ENCODE measurements at regions not wholly inside any gene's neighbourhood (a gene's known extent, or its start where the extent isn't known, plus 50 kb on each side); places are given as distances from the start of the nearest gene placed in this dataset.

DNA sequence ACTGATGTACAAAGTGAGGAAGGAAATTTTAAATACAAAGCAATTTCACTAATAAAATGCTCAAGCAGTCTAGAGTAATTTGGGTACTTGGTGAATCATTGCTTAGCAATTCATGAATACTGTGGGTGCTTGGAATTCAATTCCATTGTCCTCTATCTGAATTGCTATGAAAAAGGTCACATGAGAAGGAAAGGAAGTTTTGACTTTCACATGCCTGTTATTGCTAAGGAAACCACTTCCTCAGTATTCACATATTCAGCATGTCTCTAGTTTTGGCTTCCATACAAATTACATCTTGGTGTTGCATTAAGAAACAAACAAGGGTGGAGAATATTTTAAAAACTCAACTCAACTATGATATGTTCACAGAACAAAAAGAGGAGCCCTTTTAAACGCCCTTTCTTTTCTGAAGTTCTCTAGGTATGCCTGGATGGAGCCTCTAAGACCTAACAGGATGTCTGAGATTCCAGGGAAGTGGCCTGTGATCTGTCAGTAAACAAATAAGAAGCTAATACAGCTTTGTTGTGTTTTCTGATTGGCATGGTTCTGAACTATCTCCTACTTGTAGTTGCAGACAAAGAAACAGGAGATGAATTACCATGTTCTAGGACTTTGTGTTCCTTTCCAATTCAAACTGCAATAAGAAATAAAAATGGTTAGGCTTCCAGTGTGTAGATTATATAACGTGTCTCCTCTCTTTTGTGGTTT, 190.4 kb downstream of the OGFRL1 start:
- DNase-seq (ENCODE audit: low read depth, low spot score), result peak; percentile 17

DNA sequence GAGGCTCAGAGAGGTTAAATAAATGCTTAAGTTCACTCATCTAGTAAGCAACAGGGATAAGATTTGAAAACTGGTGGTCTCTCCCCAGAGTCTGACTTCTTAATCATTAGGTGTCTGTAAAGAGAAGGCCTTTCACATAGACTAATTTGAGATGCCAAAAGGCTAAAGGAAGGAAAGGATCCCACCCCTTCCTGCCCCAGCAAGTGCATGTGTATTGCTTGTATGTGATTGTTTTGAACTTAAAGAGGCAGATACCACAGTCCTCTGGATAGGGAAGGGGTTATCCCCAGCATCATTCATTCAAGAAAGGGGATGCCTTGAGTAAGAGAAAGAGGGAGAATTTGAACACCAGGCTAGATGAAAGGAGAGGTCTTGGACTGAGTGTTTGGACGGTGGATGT, 192.0 kb downstream of the OGFRL1 start:
- no peak for DNase-seq (ENCODE audit: low read depth, low spot score)

DNA sequence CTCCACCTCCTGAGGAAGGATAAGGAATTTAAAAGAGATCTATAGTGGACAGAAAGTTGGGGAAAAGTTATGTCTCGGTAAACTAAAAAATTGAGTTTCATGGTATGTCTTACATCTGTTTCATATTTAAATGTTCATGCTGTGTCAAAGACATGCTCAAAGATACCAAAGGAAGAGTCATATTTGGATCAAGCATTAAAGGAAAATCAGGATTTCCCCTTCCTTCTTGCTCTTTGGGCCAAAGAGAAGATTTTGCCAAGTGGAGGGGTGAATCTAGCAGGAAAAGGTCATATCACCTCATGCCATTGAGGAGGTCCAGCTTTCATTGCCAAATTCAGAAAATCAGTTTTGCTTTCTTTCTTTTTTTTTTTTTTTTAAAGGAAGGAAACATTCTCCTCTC, 192.4 kb downstream of the OGFRL1 start:
- DNase-seq (ENCODE audit: low read depth, low spot score), result no peak

DNA sequence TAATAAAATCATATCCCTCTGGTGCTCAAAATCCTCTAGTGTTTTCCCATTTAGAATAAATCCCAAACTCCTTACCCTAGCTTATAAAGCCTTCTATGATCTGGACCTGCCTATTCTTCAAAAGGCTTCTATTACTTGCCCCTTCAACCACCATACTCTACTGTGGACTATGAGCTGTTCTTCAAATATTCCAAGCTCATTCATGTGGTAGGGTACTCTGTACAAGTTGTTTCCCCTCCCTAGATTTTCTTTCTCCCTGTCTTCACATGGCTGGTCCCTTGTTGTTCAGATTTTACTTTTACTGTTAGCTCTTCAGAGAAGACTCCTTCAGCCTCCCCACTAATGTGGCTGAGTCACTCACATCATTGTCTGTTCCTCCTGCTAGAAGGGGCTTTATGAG, 193.2 kb downstream of the OGFRL1 start:
- no peak for DNase-seq (ENCODE audit: low read depth, low spot score)

DNA sequence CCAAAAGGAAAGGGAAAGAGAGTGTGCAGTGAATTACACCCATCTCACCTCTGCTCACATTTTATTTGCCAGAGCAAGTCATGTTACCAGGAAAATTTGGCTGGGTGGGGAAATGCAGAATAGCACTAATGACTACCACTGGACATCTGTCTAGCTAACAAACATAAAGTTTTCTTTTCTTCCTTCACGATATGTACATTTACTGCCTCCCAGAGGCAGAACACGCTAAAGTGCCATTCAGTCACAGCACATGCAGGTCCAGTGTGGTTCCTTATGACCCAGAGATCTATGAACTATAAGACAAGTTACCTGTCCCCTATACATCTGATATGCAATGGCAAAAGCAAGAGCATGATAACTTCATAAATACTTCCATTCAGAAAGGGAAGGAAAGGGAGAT, 194.1 kb downstream of the OGFRL1 start:
- no peak for DNase-seq (ENCODE audit: low read depth, low spot score)

DNA sequence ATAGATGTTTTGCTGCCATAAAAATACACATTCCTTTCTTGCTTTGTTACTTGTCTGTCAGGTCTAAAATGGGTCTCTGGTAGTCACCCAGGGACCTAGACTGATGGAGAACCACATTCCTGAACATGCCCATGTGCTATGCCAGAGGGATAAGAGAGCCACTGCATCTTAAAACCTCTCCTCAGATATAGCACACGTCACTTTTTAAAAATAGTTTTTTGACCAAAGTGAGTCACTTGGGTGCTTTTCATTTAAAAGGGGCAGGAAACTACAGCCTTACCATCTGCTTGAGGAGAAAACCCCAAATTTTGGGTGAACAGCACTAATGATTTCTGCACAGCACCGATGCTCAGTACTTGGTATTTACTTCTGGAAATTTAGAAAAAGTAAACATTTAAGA, 197.8 kb downstream of the OGFRL1 start:
- DNase-seq (ENCODE audit: low read depth, low spot score), result no peak

DNA sequence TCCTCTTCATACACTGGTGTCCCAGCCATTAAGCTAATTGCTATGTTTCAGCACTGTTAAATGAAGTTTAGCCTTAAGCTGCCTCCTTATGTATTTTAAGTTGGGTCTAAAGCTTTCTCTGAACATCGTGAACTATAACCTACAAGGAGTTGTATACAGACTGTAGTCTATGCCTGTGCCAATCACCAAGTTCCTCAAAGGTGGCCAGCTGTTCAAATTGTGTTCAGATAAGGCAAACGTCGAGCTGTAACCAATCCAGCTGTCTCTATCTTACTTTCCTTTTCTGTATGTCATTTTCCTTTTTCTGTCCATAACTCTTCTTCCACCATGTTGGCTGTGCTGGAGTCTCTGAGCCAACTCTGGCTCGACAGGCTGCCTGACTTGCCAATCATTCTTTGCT, 199.6 kb downstream of the OGFRL1 start:
- no peak for DNase-seq (ENCODE audit: low read depth, low spot score)

DNA sequence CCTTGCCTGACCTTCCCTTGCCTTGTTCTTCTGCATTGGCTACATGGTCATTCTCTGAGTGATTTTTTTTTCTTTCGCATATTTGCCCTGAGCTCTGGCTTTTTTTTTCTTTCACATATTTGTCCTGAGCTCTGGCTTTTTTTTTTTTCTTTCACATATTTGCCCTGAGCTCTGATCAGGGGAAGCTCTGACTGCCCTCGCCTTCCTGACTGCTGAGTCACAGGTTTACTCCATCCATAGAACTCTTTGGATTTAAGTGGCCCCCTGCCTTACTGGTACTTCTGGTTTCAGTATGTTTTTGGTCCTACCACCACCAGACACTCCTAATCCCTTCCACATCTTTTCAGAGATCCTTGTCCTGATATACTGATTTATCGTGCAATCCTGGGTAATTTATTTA, 201.1 kb downstream of the OGFRL1 start:
- peak; percentile 77 for DNase-seq (ENCODE audit: low read depth, low spot score)

DNA sequence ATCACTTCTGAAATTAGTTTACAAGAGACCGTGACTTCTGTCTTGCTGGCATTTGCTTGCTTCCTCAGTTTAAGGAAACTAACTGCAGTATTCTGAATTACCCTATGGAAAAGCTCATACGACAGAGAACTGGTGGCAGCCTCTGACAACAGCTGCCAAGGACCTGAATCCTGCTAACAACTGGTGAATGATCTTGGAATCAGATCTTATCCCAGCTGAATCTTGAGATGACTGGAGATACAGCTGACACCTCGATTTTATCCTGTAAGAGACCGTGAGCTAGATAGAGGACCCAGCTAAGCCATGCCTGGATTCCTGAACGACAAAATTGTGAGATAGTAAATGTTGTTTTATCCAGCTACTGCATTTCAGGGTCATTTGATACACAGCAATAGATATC, 202.3 kb downstream of the OGFRL1 start:
- no peak for DNase-seq (ENCODE audit: low read depth, low spot score)

DNA sequence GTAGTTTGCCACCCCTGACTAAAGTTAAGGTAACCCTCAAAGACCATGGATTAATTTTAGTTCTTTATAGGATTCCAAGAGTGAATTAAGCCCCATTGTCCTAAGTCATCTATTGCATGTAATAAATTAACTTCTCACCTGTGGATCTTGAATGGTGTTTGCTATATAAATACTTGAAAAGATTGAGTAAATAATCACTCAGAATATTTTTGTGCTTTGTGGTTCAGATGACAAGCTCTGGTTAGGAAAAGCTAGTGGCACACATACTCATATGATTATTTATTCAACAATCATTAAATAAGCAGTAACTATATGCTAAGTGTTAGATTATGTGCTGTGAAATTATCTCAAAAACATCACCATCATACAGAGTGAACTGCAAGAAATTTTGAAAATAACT, 203.2 kb downstream of the OGFRL1 start:
- DNase-seq (ENCODE audit: low read depth, low spot score), result no peak

DNA sequence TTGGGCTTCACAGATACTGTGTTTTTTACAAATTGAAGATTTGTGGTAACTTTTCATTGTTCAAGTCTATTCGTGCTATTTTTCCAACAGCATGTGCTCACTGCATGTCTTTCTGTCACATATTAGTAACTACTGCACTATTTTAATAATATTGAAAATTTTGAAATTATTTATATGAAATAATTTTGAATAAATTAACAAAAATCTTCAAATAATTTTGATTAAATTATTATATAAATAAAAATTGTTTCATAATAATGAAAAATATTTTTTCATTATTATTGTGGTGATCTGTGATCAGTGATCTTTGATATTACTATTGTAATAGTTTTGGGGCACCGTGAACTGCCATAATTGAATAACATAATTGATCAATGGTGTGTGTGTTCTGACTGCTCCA, 204.1 kb downstream of the OGFRL1 start:
- DNase-seq (ENCODE audit: low read depth, low spot score), result no peak

DNA sequence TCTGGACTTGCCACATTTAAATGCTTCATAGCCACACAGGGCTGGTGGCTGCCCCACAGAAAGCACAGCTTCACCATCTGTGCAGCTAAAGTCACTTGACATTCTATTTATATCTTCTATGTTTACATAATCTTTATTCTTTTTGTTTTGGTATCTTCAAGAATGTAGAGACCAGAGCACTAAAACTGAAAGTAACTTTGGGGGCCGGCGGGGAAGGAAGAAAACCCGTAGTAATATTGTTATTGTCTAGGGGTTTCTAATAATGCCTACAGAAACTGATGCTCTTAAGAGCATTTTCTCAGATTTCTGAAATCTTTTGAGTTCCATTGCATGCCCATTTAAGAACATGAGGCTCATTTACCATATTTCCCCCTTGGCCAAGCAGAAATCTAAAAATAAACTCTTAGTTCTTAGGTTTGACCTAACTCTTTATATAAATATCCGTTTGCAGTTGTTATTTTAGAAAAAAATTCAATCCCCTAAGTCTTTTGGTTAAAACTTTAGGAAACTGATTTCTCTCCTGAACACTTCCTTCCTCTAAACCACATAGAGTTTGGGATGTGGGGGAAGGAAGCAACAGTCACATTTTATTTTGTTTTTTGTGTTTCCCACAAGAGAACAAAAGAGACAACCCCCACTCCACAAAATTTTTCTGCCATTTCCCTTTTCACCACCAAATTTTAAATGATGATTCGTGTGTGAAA, 207.6 kb downstream of the OGFRL1 start:
- no peak for DNase-seq (ENCODE audit: low read depth, low spot score)

DNA sequence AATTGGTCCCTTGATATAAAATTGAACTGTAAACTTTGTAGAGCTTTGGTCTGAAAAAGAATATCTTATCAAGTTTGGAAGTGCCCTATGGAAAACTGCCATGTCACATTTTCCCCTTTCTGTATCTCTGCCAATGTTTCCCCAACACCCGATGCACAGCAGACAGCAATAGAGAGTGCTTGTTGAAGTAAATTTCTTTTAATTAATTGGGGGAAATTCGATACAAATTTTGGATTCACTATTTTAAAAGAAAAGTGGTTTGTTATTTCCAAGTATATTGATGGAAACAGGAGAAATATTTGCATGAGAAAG, 208.1 kb downstream of the OGFRL1 start:
- DNase-seq (ENCODE audit: low read depth, low spot score), result no peak

DNA sequence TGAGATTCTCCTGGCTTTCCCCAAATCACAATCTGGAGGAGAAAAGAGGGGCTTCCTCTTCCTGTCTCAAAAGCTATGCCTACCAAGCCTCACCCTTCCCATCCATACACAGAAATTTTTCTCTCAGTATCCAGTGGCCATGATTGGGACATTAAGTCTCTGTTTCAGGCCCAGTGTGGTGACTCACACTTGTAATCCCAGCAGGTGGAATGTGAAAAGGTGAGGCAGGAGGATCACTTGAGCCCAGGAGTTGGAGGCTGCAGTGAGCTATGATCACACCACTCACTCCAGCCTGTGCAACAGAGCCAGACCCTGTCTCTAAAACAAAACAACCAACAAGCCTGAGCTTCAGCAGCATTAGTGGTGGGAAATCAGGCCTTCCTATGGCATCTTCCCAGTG, 210.0 kb downstream of the OGFRL1 start:
- DNase-seq (ENCODE audit: low read depth, low spot score), result no peak

DNA sequence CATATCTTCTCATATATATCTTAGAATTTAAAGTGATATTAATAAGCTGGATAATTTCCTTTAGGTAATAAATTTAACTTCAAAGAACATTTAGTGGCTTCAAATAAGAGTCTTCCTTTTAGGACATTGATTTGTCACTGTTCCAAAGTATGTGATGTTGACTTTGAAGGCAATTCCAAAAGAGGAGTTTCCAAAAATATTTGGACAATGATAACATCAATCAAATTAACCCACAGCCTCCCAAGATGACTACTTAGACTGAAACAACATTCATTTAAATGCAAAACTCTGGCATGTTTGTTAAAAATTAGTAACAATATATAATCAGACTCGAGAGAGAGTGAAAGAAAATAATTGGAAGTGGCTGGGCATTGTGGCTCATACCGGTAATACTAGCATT, 211.1 kb downstream of the OGFRL1 start:
- DNase-seq (ENCODE audit: low read depth, low spot score), result no peak

DNA sequence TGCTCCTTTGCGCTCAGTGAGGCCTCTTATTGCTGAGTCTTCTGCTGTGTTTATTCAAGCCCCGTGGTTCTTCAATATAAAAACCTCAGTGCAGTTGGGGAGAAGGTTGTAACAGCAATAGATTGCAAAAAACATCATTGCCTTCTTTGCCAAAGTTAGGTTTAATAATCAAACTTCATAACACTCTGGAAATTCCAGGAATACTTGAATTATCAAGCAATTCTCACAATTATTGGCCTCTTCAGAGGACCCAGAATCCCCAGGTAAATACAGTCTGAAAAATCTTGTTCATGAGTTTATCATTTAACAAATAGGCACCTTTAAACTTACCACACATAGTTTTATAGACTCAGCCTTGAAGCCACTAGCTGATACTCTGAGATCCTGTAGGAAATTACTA, 213.6 kb downstream of the OGFRL1 start:
- DNase-seq (ENCODE audit: low read depth, low spot score), result no peak

DNA sequence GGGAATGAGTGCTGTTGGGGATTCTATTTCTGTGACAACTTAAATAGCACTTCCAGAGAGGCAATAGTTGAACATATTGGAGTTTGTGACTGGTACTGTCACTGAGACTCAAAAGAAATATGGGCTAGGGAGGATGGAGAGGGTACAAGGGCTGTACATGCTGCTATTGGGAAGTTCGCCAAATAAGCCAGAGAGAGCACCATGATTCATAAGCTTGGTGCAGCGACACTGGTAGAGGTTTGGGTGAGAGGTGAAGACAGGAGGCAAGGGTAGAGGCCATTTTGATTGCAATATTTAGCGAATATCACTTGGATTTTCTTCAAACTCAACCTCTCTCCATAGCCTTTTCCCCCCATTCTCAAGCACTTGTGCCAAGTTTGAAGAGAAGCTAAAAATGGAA, 214.3 kb downstream of the OGFRL1 start:
- no peak for DNase-seq (ENCODE audit: low read depth, low spot score)

DNA sequence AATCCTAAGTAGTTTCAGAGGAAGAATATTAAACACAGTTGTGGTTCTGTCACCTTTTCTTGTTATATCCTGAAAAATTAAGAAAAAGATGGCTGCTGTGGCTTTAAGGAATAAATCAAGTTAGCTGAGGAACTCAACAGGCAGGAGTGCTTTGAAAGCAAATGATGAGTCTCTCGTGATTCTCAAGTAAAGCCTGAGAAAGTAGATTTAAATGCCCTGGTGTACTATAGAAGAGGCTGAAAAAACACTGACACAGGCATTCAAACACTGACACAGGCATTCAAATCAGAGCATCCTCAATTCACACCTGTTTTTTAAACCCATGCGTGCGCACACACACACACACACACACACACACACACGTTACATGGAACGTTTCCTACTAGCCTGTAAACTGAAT, 218.6 kb downstream of the OGFRL1 start:
- DNase-seq (ENCODE audit: low read depth, low spot score), result no peak

DNA sequence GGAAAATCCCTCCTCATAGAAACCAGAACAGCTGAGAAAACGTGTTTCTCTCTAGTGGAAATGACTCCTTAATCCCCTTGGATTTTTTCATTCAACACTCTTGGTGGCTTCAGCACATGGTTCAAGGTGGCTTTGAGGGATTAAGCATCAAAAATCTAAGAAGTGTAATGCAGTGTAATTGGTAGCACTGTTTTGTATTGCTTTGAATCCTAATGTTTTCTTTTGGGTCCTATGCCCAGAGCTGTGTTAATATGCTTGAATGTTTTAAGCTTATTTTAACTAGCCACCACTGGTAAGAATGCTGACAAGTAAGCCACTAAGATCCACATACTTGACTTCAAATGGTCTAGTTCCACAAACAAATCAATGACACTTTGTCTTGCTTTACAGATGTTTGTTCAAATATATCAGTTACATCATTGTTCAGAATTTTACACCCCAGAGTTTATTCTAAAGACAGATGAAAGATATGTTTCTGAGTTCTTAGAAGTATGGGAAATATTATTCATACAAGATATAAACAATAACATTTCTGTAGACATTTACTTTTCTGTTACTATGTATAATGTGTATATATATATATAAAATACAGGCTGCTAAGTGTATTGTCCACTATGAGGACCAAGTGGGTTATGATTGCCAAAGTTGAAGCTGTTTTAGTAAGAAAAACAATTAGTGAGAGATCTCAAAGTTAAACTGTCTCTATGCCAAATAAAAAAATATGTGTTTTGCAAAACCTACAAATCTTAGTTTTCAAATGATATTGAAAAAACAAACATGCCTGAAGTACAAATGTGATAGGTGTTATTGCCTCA, 220.8 kb downstream of the OGFRL1 start:
- no peak for DNase-seq (ENCODE audit: low read depth, low spot score)

DNA sequence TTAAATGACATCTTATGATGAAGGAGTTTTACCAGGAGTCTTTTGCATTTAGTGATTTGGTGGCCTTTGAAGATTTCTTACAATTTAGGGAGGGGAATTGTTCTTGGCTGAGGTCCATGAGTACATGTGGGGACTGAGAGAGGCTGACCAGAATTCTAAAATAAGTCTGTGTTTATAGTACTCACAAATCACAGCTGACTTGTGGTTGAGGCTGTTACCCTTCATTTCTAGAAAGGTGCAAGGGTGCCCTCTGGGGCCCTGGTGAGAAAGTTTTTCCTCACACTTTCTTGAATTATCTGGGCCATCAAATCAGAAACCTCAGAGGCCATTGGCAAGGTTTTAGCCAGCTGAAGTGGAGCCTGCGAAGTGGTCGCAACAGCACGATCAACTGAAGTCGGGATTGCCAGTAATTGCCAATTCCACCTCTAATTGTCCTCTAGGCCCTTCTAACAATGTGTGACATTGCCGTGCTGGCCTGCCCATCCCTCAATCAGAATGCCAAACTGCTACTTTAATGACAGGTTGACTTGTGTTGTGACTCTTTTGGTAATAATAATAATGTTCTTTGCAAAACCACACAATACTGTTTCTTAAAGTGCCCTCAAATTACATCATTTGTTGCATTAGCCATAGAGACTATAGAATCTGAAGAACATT, 221.6 kb downstream of the OGFRL1 start:
- peak; percentile 75 for DNase-seq (ENCODE audit: low read depth, low spot score)

DNA sequence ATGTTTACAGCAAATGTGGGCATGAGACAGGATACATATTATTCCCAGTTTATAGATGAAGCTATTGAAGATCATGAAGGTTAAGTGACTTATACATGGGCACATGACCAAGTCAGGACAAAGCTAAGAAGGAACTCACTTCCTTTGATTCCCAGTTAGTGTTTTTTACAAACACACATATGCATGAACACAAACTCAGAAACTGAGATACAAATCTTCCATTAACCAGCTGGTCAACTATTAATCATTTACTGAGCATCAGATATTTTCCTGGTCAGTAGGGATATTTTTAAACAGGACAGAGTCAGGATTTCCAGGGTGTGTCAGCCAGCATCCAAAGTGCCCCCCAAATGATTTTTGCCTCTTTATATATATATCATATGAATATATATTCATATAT, 222.2 kb downstream of the OGFRL1 start:
- DNase-seq (ENCODE audit: low read depth, low spot score), result no peak

DNA sequence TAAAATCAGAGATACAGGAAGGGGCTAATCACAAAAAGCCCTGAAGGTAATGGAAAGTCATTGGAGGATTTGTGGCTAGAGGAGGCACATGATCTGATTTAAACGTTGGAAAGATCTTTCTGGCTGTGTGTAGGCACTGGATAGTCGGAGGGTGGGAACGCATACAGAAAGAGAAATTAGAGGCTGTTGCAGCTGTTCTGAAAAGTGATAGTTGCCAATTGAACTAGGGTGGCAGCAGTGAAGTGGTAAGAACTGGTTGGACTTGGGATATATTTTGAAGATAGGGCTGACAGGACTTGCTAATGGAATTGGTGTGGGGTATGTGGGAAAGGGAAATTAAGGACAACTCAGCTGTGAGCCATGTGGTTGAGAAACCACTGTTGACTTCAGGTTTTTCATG, 223.6 kb downstream of the OGFRL1 start:
- DNase-seq (ENCODE audit: low read depth, low spot score), result no peak
